H9 (cell line): ENCODE measurements at regions not wholly inside any gene's neighbourhood (a gene's known extent, or its start where the extent isn't known, plus 50 kb on each side); places are given as distances from the start of the nearest gene placed in this dataset.

ENCODE experiments used
- DNase-seq: peaks from one replicate; pipeline ENCODE4 v3.0.0-alpha.2; 2017
- H2AFZ ChIP-seq: one replicate; pipeline ENCODE4 v1.6.1; 2013; ENCODE audit warnings: mild to moderate bottlenecking, low read length, control low read depth, moderate library complexity
- H2AK5ac ChIP-seq: 2 replicates; pipeline ENCODE4 v1.6.1; 2013; ENCODE audit warnings: low read length, control low read depth, mixed read lengths; ENCODE audit not compliant: insufficient read length
- H2BK120ac ChIP-seq: one replicate; pipeline ENCODE4 v1.6.1; 2013; ENCODE audit warnings: low read depth, mild to moderate bottlenecking, low read length, control low read depth, inconsistent platforms; ENCODE audit not compliant: poor library complexity, severe bottlenecking
- H2BK12ac ChIP-seq: 2 replicates; pipeline ENCODE4 v1.6.1; 2013; ENCODE audit warnings: low read length, control low read depth, mixed read lengths, low read depth; ENCODE audit not compliant: insufficient read length
- H2BK15ac ChIP-seq: 2 replicates; pipeline ENCODE4 v1.6.1; 2013; ENCODE audit warnings: low read depth, low read length, control low read depth
- H2BK20ac ChIP-seq: one replicate; pipeline ENCODE4 v1.6.1; 2013; ENCODE audit warnings: low read depth, mild to moderate bottlenecking, low read length, control low read depth, inconsistent platforms; ENCODE audit not compliant: poor library complexity, severe bottlenecking
- H2BK5ac ChIP-seq: 2 replicates; pipeline ENCODE4 v1.6.1; 2013; ENCODE audit warnings: low read length, control low read depth, mixed read lengths; ENCODE audit not compliant: insufficient read length
- H3K14ac ChIP-seq: 2 replicates; pipeline ENCODE4 v1.6.1; 2013; ENCODE audit warnings: low read length, control low read depth; ENCODE audit not compliant: insufficient read depth
- H3K18ac ChIP-seq: 2 replicates; pipeline ENCODE4 v1.6.1; 2013; ENCODE audit warnings: low read depth, mild to moderate bottlenecking, mixed read lengths, low read length, control low read depth; ENCODE audit not compliant: insufficient read length
- H3K23ac ChIP-seq: 2 replicates; pipeline ENCODE4 v1.6.1; 2013; ENCODE audit warnings: low read length, control low read depth, mixed read lengths, low read depth; ENCODE audit not compliant: insufficient read length
- H3K23me2 ChIP-seq: 2 replicates; pipeline ENCODE4 v1.6.1; 2013; ENCODE audit warnings: low read depth, mild to moderate bottlenecking, mixed read lengths, low read length, control low read depth; ENCODE audit not compliant: insufficient read length, poor library complexity, severe bottlenecking
- H3K27ac ChIP-seq: 2 replicates; pipeline ENCODE4 v1.5.1; 2013; ENCODE audit warnings: low read length, control low read depth, mixed read lengths, low read depth; ENCODE audit not compliant: insufficient read length
- H3K27me3 ChIP-seq: 2 replicates; pipeline ENCODE4 v1.6.1; 2013; ENCODE audit warnings: low read length, control low read depth, inconsistent platforms; ENCODE audit not compliant: insufficient read depth
- H3K4ac ChIP-seq: 2 replicates; pipeline ENCODE4 v1.6.1; 2013; ENCODE audit warnings: low read depth, mild to moderate bottlenecking, control low read depth, inconsistent platforms, low read length, moderate library complexity
- H3K4me1 ChIP-seq: 2 replicates; pipeline ENCODE4 v1.6.1; 2013; ENCODE audit warnings: low read length, control low read depth, inconsistent platforms; ENCODE audit not compliant: insufficient read depth
- H3K4me2 ChIP-seq: 2 replicates; pipeline ENCODE4 v1.6.1; 2013; ENCODE audit warnings: low read length, control low read depth, mixed read lengths; ENCODE audit not compliant: insufficient read length, insufficient read depth
- H3K56ac ChIP-seq: 2 replicates; pipeline ENCODE4 v1.6.1; 2013; ENCODE audit warnings: low read depth, mild to moderate bottlenecking, mixed read lengths, low read length, control low read depth; ENCODE audit not compliant: insufficient read length
- H3K79me1 ChIP-seq: 2 replicates; pipeline ENCODE4 v1.6.1; 2013; ENCODE audit warnings: low read depth, mild to moderate bottlenecking, moderate library complexity, low read length, control low read depth, inconsistent platforms; ENCODE audit not compliant: insufficient read depth, poor library complexity, severe bottlenecking
- H3K79me2 ChIP-seq: 2 replicates; pipeline ENCODE4 v1.6.1; 2013; ENCODE audit warnings: low read length, control low read depth, inconsistent platforms; ENCODE audit not compliant: insufficient read depth
- H3K9ac ChIP-seq: 2 replicates; pipeline ENCODE4 v1.6.1; 2013; ENCODE audit warnings: low read length, control low read depth, mixed read lengths; ENCODE audit not compliant: insufficient read length; ENCODE audit errors: extremely low read depth
- H3K9me3 ChIP-seq: one replicate; pipeline ENCODE4 v1.6.1; 2013; ENCODE audit warnings: low read depth, low read length, inconsistent platforms; ENCODE audit not compliant: control insufficient read depth
- H3T11ph ChIP-seq: one replicate; pipeline ENCODE4 v1.6.1; 2013; ENCODE audit warnings: mild to moderate bottlenecking, low read length, control low read depth, inconsistent platforms
- H4K20me1 ChIP-seq: one replicate; pipeline ENCODE4 v1.6.1; 2013; ENCODE audit not compliant: control insufficient read depth, insufficient read length, insufficient read depth
- H4K5ac ChIP-seq: 2 replicates; pipeline ENCODE4 v1.6.1; 2013; ENCODE audit warnings: low read depth, mild to moderate bottlenecking, mixed read lengths, low read length, control low read depth; ENCODE audit not compliant: insufficient read length
- H4K8ac ChIP-seq: replicated peaks from 2 replicates; pipeline ENCODE4 v1.6.1; 2013; ENCODE audit warnings: low read length, control low read depth, mixed read lengths, low read depth; ENCODE audit not compliant: insufficient read length
- H4K91ac ChIP-seq: 2 replicates; pipeline ENCODE4 v1.6.1; 2013; ENCODE audit warnings: low read depth, mild to moderate bottlenecking, moderate library complexity, mixed read lengths, low read length, control low read depth; ENCODE audit not compliant: insufficient read length
- H3K27ac Mint-ChIP-seq, 3 experiments: 2 replicates in 2 of 3; 3 replicates in 1 of 3; pipeline ENCODE4 v1.8.0; 2020 to 2021; ENCODE audit warnings: mixed read lengths in 3 of 3, mild to moderate bottlenecking in 1 of 3, moderate library complexity in 1 of 3
- H3K27me3 Mint-ChIP-seq: 2 replicates; pipeline ENCODE4 v1.8.0; 2021; ENCODE audit warnings: low read depth, mild to moderate bottlenecking, moderate library complexity, mixed read lengths
- H3K36me3 Mint-ChIP-seq, 3 experiments: 2 replicates in 2 of 3; 3 replicates in 1 of 3; pipeline ENCODE4 v1.8.0; 2020 to 2021; ENCODE audit warnings: low read depth in 3 of 3, mixed read lengths in 3 of 3; ENCODE audit not compliant: insufficient read depth in 1 of 3
- H3K4me1 Mint-ChIP-seq, 2 experiments: 2 replicates each; pipeline ENCODE4 v1.8.0; 2020; ENCODE audit warnings: mixed read lengths in 2 of 2
- H3K4me3 Mint-ChIP-seq, 2 experiments: 2 replicates in 1 of 2; 3 replicates in 1 of 2; pipeline ENCODE4 v1.8.0; 2020 to 2021; ENCODE audit warnings: mild to moderate bottlenecking in 2 of 2, mixed read lengths in 2 of 2, moderate library complexity in 1 of 2
- H3K9me3 Mint-ChIP-seq, 2 experiments: 2 replicates in 1 of 2; 3 replicates in 1 of 2; pipeline ENCODE4 v1.8.0; 2020; ENCODE audit warnings: mild to moderate bottlenecking in 2 of 2, mixed read lengths in 2 of 2, moderate library complexity in 1 of 2
- CTCF ChIP-seq: fragments of 200-600 bp; sonication (generic); conservative IDR thresholded peaks from 3 replicates; pipeline ENCODE4 v1.8.0; 2021; ENCODE audit warnings: antibody characterized with exemption, mild to moderate bottlenecking
- WGBS: extraction: QIAGEN DNeasy Blood & Tissue Kit; methylation state at CpG from one replicate; pipeline ENCODE4 v1.1.7; 2013; ENCODE audit warnings: missing lambda C conversion rate, low lambda C conversion rate, mixed read lengths; ENCODE audit not compliant: insufficient read length; ENCODE audit errors: extremely low coverage; 5-methylcytosine and 5-hydroxymethylcytosine counted together

GRCh38 chr4:11878241-11878640 is 449.5 kb upstream of the HS3ST1 start:
- H4K8ac ChIP-seq, result no peak overlapping the region
- no peak overlapping the region for H3K4ac ChIP-seq
- H3K27ac ChIP-seq, result no peak overlapping the region
- H3K23ac ChIP-seq, result no peak overlapping the region
- H4K5ac ChIP-seq, result no peak overlapping the region
- no peak overlapping the region for H4K91ac ChIP-seq
- no peaks in the 10 kb centered on the region for H3K23me2 ChIP-seq
- no peaks in the 10 kb centered on the region for H3K4me1 Mint-ChIP-seq
- no peak overlapping the region for H2AFZ ChIP-seq
- no peak overlapping the region for H3K56ac ChIP-seq
- no peak overlapping the region for H2BK120ac ChIP-seq
- H3K4me2 ChIP-seq, result no peak overlapping the region
- H3K27me3 ChIP-seq, result no peaks in the 10 kb centered on the region
- H3K27ac Mint-ChIP-seq, result no peak overlapping the region
- no peak for TF ChIP-seq CTCF
- no peak overlapping the region for H2BK15ac ChIP-seq
- H3K18ac ChIP-seq, result no peak overlapping the region
- no peaks in the 10 kb centered on the region for H3K4me1 ChIP-seq
- no peak for DNase-seq
- no peak overlapping the region for H3T11ph ChIP-seq
- H3K79me2 ChIP-seq, result no peaks in the 10 kb centered on the region
- H3K36me3 Mint-ChIP-seq, result peaks cover 13 to 30% (median 20%) of the 10 kb centered on the region in 3 experiments
- H3K9me3 ChIP-seq, result peaks cover 6% of the 10 kb centered on the region
- H3K9me3 Mint-ChIP-seq, result peaks cover 28% of the 10 kb centered on the region in 2 experiments
- WGBS, result no CpG with 5 or more reads among the region's 3 CpGs
- H3K79me1 ChIP-seq, result no peaks in the 10 kb centered on the region
- no peak overlapping the region for H2BK20ac ChIP-seq
- no peak overlapping the region for H3K9ac ChIP-seq
- no peak overlapping the region for H3K14ac ChIP-seq
- H2BK5ac ChIP-seq, result no peak overlapping the region
- no peaks in the 10 kb centered on the region for H3K27me3 Mint-ChIP-seq
- no peak overlapping the region for H3K4me3 Mint-ChIP-seq
- H2BK12ac ChIP-seq, result no peak overlapping the region
- no peaks in the 10 kb centered on the region for H4K20me1 ChIP-seq
- H2AK5ac ChIP-seq, result no peak overlapping the region
